ENCODE measurements at regions not wholly inside any gene's neighbourhood (a gene's known extent, or its start where the extent isn't known, plus 50 kb on each side); places are given as distances from the start of the nearest gene placed in this dataset.
A peak's percentile ranks its signal among the peaks of the same experiment; 100 is the strongest.

DNA sequence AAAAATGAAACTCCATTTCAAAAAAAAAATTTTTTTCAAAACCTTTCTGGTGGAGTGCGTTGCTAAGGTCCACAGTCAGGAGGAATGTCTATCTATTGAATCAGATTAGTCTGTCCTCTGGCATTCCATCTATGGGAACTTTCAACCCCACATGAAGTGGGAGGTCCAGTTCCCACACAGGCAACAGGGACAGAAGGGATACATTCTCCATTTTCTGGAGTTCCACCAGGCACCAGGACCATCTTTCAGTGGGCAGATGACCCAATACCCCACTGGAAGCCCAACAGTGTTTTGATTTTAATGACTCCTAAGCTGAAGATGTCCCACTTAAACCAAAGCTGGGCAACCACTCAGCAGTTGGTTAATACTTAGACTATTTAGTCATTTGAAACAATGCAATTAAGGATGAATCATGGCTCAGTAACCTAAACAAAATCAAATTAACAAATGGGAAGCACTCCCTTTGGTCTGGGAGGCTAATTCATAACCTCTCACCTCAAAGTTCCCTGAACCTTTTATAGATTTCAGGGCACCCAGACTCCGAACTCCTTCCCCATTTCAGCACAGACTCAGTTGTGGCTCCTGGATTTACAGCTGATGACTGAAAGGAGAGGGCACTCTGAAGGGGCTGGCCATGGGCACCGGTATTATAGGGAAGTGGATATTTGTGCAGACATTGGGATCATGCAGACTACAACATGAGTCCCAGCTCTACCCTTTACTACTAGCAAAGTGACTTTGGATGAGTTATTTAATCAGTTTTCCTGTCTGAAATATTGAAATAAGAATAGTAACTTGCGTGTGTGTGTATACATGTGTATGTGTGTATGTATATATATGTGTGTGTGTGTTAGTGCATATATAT is 264.3 kb upstream of the LRTM1 start:
- no peak for TF ChIP-seq MYC (IDR thresholded peaks at IDR 0.05; ENCODE audit: low read depth, low read length)
- TF ChIP-seq, protein P1, sequence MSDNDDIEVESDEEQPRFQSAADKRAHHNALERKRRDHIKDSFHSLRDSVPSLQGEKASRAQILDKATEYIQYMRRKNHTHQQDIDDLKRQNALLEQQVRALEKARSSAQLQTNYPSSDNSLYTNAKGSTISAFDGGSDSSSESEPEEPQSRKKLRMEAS (IDR thresholded peaks at IDR 0.05; ENCODE audit: low read depth, low read length): no peak

DNA sequence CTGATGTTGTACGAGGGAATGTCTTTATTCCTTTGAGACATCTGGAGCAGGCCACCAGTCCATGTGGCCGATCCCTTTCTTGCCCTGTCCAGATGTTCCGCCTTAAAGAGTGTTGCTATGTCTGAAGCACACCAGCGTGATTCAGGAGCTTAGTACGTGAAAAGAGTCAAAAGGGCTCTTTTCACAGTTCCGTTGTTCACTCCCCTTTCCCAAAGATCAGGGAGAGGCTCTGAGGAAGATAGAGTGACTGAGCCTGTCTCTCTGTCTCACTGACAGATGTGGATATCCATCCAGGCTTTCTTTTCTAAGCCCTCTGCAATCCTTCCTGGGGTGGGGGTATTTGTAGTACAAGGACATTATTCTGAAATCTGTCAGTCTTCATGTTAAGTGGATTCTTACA is 262.5 kb upstream of the LRTM1 start:
- TF ChIP-seq MYC (IDR thresholded peaks at IDR 0.05; ENCODE audit: low read depth, low read length) (no peak), POLR2A (IDR thresholded peaks at IDR 0.05; ENCODE audit: extremely low read depth, insufficient read length) (no peak)
- TF ChIP-seq, protein P1 (IDR thresholded peaks at IDR 0.05; ENCODE audit: low read depth, low read length): no peak
- TF ChIP-seq, protein P2, sequence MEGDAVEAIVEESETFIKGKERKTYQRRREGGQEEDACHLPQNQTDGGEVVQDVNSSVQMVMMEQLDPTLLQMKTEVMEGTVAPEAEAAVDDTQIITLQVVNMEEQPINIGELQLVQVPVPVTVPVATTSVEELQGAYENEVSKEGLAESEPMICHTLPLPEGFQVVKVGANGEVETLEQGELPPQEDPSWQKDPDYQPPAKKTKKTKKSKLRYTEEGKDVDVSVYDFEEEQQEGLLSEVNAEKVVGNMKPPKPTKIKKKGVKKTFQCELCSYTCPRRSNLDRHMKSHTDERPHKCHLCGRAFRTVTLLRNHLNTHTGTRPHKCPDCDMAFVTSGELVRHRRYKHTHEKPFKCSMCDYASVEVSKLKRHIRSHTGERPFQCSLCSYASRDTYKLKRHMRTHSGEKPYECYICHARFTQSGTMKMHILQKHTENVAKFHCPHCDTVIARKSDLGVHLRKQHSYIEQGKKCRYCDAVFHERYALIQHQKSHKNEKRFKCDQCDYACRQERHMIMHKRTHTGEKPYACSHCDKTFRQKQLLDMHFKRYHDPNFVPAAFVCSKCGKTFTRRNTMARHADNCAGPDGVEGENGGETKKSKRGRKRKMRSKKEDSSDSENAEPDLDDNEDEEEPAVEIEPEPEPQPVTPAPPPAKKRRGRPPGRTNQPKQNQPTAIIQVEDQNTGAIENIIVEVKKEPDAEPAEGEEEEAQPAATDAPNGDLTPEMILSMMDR (IDR thresholded peaks at IDR 0.05; ENCODE audit: low read depth, low read length): no peak
- DNase-seq (ENCODE audit: low read depth): no peak
- no peak overlapping the region for H3K4me3 ChIP-seq (ENCODE audit: low read depth, low read length)

More for the DNA sequence above, 264.3 kb upstream of the LRTM1 start:
- no peak for DNase-seq (ENCODE audit: low read depth)
- H3K4me3 ChIP-seq (ENCODE audit: low read depth, low read length): no peak overlapping the region

DNA sequence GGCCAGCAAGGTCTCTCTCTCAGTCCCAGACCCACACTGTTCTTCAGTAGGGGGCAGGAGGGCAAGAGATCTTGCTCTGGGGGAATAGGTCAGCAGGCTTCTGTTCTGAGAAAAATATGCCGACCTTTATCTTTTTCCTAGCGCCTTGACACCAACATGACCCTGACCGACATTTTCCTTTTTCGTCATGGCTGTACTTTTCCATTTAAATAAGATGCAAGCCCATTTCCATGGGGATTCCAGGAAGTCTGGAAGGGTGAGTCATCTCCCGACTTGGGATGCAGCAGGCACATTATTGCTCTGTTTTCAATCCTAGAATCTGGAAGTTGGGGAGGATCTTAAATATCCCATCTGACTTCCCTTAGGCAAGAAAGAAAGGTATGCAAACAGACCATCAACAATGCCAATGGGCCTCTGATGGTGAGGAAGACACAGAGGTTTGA is 261.5 kb upstream of the LRTM1 start:
- DNase-seq (ENCODE audit: low read depth): no peak
- TF ChIP-seq, protein P1 (IDR thresholded peaks at IDR 0.05; ENCODE audit: low read depth, low read length): no peak
- TF ChIP-seq, protein P2 (IDR thresholded peaks at IDR 0.05; ENCODE audit: low read depth, low read length): no peak
- TF ChIP-seq MYC (IDR thresholded peaks at IDR 0.05; ENCODE audit: low read depth, low read length) (no peak), POLR2A (IDR thresholded peaks at IDR 0.05; ENCODE audit: extremely low read depth, insufficient read length) (no peak)
- no peak overlapping the region for H3K4me3 ChIP-seq (ENCODE audit: low read depth, low read length)

DNA sequence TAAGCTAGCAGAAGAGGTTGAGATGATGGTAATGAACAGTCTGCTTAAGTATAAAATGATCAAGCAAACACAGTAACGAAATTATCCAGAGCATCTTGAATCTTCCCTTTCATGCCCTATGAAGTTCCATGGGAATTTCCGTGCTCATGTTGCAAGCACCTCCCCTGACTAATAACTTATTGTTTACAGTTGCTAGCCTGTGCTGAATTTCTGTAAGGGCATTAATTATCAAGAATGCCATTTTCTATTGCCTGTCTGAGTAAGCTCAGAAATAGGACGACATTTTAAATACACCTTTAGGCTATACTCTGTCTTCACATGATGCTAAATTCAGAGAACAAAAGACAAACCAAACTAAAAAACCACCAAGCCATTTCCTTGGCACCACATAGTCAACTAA is 257.5 kb upstream of the LRTM1 start:
- no peak overlapping the region for H3K4me3 ChIP-seq (ENCODE audit: low read depth, low read length)
- no peak for DNase-seq (ENCODE audit: low read depth)
- TF ChIP-seq, protein P2 (IDR thresholded peaks at IDR 0.05; ENCODE audit: low read depth, low read length): no peak
- TF ChIP-seq, protein P1 (IDR thresholded peaks at IDR 0.05; ENCODE audit: low read depth, low read length): no peak

GRCh38 chr3:55183201-55183600 is 255.3 kb upstream of the LRTM1 start:
- no peak for TF ChIP-seq POLR2A (IDR thresholded peaks at IDR 0.05; ENCODE audit: extremely low read depth, insufficient read length)
- no peak for TF ChIP-seq MYC (IDR thresholded peaks at IDR 0.05; ENCODE audit: low read depth, low read length)
- TF ChIP-seq, protein P2 (IDR thresholded peaks at IDR 0.05; ENCODE audit: low read depth, low read length): no peak
- TF ChIP-seq, protein P1 (IDR thresholded peaks at IDR 0.05; ENCODE audit: low read depth, low read length): no peak
- H3K4me3 ChIP-seq (ENCODE audit: low read depth, low read length): no peak overlapping the region
- DNase-seq (ENCODE audit: low read depth): no peak

DNA sequence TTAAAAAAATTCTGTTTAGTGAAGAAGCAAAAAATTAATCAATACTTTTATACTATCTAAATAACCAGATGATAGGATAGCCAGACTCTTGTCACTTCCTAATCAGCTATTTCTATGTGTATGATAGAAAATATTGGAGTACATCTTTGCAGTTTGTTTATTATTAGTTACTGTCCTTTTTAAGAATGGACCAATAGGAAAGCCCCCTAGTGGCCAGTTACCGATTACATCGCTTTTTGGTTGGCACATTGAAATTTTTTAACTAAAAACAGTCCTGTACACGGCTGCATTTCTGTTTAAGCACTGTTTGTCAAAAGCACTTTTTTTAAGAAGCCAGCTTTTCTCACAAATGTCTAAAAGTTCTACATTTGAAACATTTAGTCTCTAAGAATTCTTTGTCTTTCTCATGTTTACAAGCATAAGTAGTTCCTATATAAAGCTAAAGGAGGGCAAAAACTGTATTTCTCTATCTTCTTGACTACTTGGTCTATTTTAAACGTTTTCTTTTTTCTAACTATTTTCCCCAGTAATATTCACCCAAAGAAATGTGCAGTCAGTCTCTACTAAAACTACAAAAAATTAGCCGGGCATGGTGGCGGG is 253.2 kb upstream of the LRTM1 start:
- peak; percentile 37 for DNase-seq (ENCODE audit: low read depth)
- H3K4me3 ChIP-seq (ENCODE audit: low read depth, low read length): no peak overlapping the region
- no peak for TF ChIP-seq MYC (IDR thresholded peaks at IDR 0.05; ENCODE audit: low read depth, low read length)
- TF ChIP-seq POLR2A (IDR thresholded peaks at IDR 0.05; ENCODE audit: extremely low read depth, insufficient read length): no peak
- TF ChIP-seq, protein P2 (IDR thresholded peaks at IDR 0.05; ENCODE audit: low read depth, low read length): peak; percentile 61
- TF ChIP-seq, protein P1 (IDR thresholded peaks at IDR 0.05; ENCODE audit: low read depth, low read length): no peak
